OCI-LY1 (cell line): ENCODE measurements at regions not wholly inside any gene's neighbourhood (a gene's known extent, or its start where the extent isn't known, plus 50 kb on each side); places are given as distances from the start of the nearest gene placed in this dataset.

Experiments used
- H2AFZ ChIP-seq: fragments of 200-600 bp; sonication (generic), shearing (Covaris generic); 2 replicates; pipeline ENCODE4 v1.6.0; 2014; ENCODE audit warnings: antibody characterized with exemption, mild to moderate bottlenecking, low read length
- H3F3A ChIP-seq: fragments of 200-600 bp; sonication (generic), shearing (Covaris generic); 2 replicates; pipeline ENCODE4 v1.6.0; 2014; ENCODE audit warnings: mild to moderate bottlenecking, antibody characterized with exemption, low read length, moderate library complexity; ENCODE audit not compliant: insufficient read depth
- H3K27ac ChIP-seq: fragments of 200-600 bp; sonication (generic); 2 replicates; pipeline ENCODE4 v1.5.1; 2014; ENCODE audit warnings: low read length, mixed run types, mild to moderate bottlenecking, low read depth; ENCODE audit not compliant: poor library complexity, severe bottlenecking
- H3K27me3 ChIP-seq: fragments of 200-600 bp; sonication (generic); 2 replicates; pipeline ENCODE4 v1.6.0; 2014; ENCODE audit warnings: antibody characterized with exemption, mild to moderate bottlenecking, low read length, moderate library complexity; ENCODE audit not compliant: insufficient read depth
- H3K36me3 ChIP-seq: fragments of 200-600 bp; sonication (generic); 2 replicates; pipeline ENCODE4 v1.6.1; 2014; ENCODE audit warnings: mild to moderate bottlenecking, antibody characterized with exemption, low read length, moderate library complexity, mixed read lengths; ENCODE audit not compliant: insufficient read depth
- H3K4me1 ChIP-seq: fragments of 200-600 bp; sonication (generic); 2 replicates; pipeline ENCODE4 v1.5.1; 2014; ENCODE audit warnings: mild to moderate bottlenecking, low read length, moderate library complexity; ENCODE audit not compliant: insufficient read depth, severe bottlenecking
- H3K4me2 ChIP-seq: fragments of 200-600 bp; sonication (generic), shearing (Covaris generic); 2 replicates; pipeline ENCODE4 v1.6.1; 2014; ENCODE audit warnings: low read length
- H3K4me3 ChIP-seq: fragments of 200-600 bp; sonication (generic); 2 replicates; pipeline ENCODE4 v1.5.1; 2014; ENCODE audit warnings: low read length, low read depth, mild to moderate bottlenecking, mixed read lengths; ENCODE audit not compliant: poor library complexity, severe bottlenecking
- H3K79me2 ChIP-seq: fragments of 200-600 bp; shearing (Covaris generic); 2 replicates; pipeline ENCODE4 v1.6.1; 2016; ENCODE audit warnings: mixed run types, low read length, mixed read lengths; ENCODE audit not compliant: insufficient read depth
- H3K9ac ChIP-seq: fragments of 200-600 bp; sonication (generic), shearing (Covaris generic); 2 replicates; pipeline ENCODE4 v1.6.1; 2014; ENCODE audit warnings: mild to moderate bottlenecking, low read length, mixed read lengths
- H3K9me2 ChIP-seq: fragments of 200-600 bp; sonication (generic), shearing (Covaris generic); 2 replicates; pipeline ENCODE4 v1.6.1; 2014; ENCODE audit warnings: low read depth, mild to moderate bottlenecking, low read length, mixed read lengths
- H3K9me3 ChIP-seq: fragments of 200-600 bp; shearing (Covaris generic); 2 replicates; pipeline ENCODE4 v1.6.1; 2014; ENCODE audit warnings: low read length, mixed read lengths
- H4K20me1 ChIP-seq: fragments of 200-600 bp; sonication (generic), shearing (Covaris generic); 2 replicates; pipeline ENCODE4 v1.6.0; 2016; ENCODE audit warnings: mild to moderate bottlenecking, low read length; ENCODE audit not compliant: insufficient read depth
- CTCF ChIP-seq: fragments of 200-600 bp; sonication (generic), shearing (Covaris generic); IDR thresholded peaks from 2 replicates; pipeline ENCODE4 v1.5.1; 2017; ENCODE audit warnings: mild to moderate bottlenecking, antibody characterized with exemption, low read length, moderate library complexity, mixed read lengths
- EZH2 ChIP-seq: fragments of 200-600 bp; sonication (generic), shearing (Covaris generic); IDR thresholded peaks from 2 replicates; pipeline ENCODE4 v1.8.0; 2017; ENCODE audit warnings: borderline replicate concordance, mixed run types, mild to moderate bottlenecking, antibody characterized with exemption, low read length, moderate library complexity, mixed read lengths

GRCh38 chr2:8623958-8624591, 57.8 kb upstream of the ID2 start:
- H3K4me2 ChIP-seq, result no peak overlapping the region
- H2AFZ ChIP-seq, result no peak overlapping the region
- H3K9me3 ChIP-seq, result no peaks in the 10 kb centered on the region
- no peak overlapping the region for H3K9ac ChIP-seq
- peaks cover 5% of the 10 kb centered on the region; the same call in 1 of the 2 replicates for H3K27me3 ChIP-seq
- no peak overlapping the region for H3K27ac ChIP-seq
- H3K36me3 ChIP-seq, result no peaks in the 10 kb centered on the region
- peaks cover 27% of the 10 kb centered on the region for H3K4me1 ChIP-seq
- TF ChIP-seq EZH2 (no peak), CTCF (no peak)
- no peak overlapping the region for H3K4me3 ChIP-seq
- H3K79me2 ChIP-seq, result no peaks in the 10 kb centered on the region
- no peaks in the 10 kb centered on the region for H3F3A ChIP-seq
- H3K9me2 ChIP-seq, result no peaks in the 10 kb centered on the region
- no peaks in the 10 kb centered on the region for H4K20me1 ChIP-seq

- Histone ChIP-seq H3K4me2 (no peak overlapping the region), H3K9me2 (no peaks in the 10 kb centered on the region), H4K20me1 (no peaks in the 10 kb centered on the region), H3K27me3 (peaks cover 5% of the 10 kb centered on the region; the same call in 1 of the 2 replicates), H3K9ac (no peak overlapping the region), H2AFZ (no peak overlapping the region), H3K79me2 (no peaks in the 10 kb centered on the region), H3K27ac (no peak overlapping the region), H3K4me3 (no peak overlapping the region), H3K36me3 (no peaks in the 10 kb centered on the region), H3K9me3 (no peaks in the 10 kb centered on the region), H3K4me1 (peaks cover 35% of the 10 kb centered on the region), H3F3A (no peaks in the 10 kb centered on the region)
- TF ChIP-seq EZH2 (no peak), CTCF (no peak)
These were observed 56.9 kb upstream of the ID2 start for GRCh38 chr2:8624855-8625398.

- Histone ChIP-seq H3K27ac (no peak overlapping the region), H3K4me2 (no peak overlapping the region), H3K4me3 (no peak overlapping the region)
These were observed 56.2 kb upstream of the ID2 start for GRCh38 chr2:8625399-8626300.

More at GRCh38 chr2:8625399-8626300, 56.2 kb upstream of the ID2 start:
- Histone ChIP-seq H3K27me3 (peaks cover 3% of the 10 kb centered on the region; the same call in 1 of the 2 replicates), H2AFZ (no peak overlapping the region), H3K36me3 (no peaks in the 10 kb centered on the region), H3F3A (no peaks in the 10 kb centered on the region), H3K4me1 (peaks cover 42% of the 10 kb centered on the region), H3K9me3 (no peaks in the 10 kb centered on the region), H3K9me2 (no peaks in the 10 kb centered on the region), H3K9ac (no peak overlapping the region), H3K79me2 (no peaks in the 10 kb centered on the region), H4K20me1 (no peaks in the 10 kb centered on the region)
- TF ChIP-seq CTCF, result no peak
- no peak for TF ChIP-seq EZH2
